ENCODE measurements at regions not wholly inside any gene's neighbourhood (a gene's known extent, or its start where the extent isn't known, plus 50 kb on each side); places are given as distances from the start of the nearest gene placed in this dataset.

DNA sequence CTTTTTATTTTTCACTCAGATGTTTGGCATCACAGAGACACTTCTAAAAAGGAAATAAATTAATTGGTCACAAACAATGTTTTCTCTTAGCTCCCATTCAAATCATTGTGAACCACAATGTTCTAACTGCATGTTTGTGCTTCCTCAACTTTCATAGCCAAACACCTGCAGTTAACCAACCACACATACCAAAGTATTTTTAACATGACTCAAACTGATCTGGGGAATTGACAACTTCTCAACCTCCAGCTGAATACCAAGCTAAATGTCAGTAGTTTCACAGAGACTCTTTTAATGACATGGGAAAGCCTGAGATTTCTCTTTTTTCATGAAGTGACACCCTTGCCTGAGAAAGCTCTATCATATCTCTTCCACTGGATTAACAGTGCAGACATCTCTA, 217.9 kb upstream of the MME start:
- TF ChIP-seq, protein P1, sequence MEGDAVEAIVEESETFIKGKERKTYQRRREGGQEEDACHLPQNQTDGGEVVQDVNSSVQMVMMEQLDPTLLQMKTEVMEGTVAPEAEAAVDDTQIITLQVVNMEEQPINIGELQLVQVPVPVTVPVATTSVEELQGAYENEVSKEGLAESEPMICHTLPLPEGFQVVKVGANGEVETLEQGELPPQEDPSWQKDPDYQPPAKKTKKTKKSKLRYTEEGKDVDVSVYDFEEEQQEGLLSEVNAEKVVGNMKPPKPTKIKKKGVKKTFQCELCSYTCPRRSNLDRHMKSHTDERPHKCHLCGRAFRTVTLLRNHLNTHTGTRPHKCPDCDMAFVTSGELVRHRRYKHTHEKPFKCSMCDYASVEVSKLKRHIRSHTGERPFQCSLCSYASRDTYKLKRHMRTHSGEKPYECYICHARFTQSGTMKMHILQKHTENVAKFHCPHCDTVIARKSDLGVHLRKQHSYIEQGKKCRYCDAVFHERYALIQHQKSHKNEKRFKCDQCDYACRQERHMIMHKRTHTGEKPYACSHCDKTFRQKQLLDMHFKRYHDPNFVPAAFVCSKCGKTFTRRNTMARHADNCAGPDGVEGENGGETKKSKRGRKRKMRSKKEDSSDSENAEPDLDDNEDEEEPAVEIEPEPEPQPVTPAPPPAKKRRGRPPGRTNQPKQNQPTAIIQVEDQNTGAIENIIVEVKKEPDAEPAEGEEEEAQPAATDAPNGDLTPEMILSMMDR (IDR thresholded peaks at IDR 0.05 in 4 of 5, conservative IDR thresholded peaks at IDR 0.05 in 1 of 5) = no peak
- no peak for TF ChIP-seq POLR2A (IDR thresholded peaks at IDR 0.05)
